Lung (tissue), 11 donors: ENCODE measurements at regions not wholly inside any gene's neighbourhood (a gene's known extent, or its start where the extent isn't known, plus 50 kb on each side); places are given as distances from the start of the nearest gene placed in this dataset.

Source experiments
- ATAC-seq: fragments of 200-7000 bp; cut with Tn5 transposase; one replicate; pipeline ENCODE4 v1.9.1; 2020; ENCODE audit warnings: moderate number of reproducible peaks; ENCODE audit not compliant: insufficient read depth, low FRiP score
- DNase-seq, 3 donors: peaks; one replicate each; pipeline ENCODE4 v3.0.0-alpha.2; 2013 to 2017
- H3K27ac ChIP-seq, 2 donors: one replicate each; pipeline ENCODE4 v1.5.1; 2013; ENCODE audit warnings: mild to moderate bottlenecking in 2 of 2, moderate library complexity in 2 of 2, control low read depth in 1 of 2, inconsistent platforms in 1 of 2, low read depth in 1 of 2, low read length in 1 of 2
- H3K27me3 ChIP-seq, 3 donors: one replicate each; pipeline ENCODE4 v1.5.1; 2013; ENCODE audit warnings: low read length in 2 of 3; ENCODE audit not compliant: control insufficient read depth in 3 of 3, insufficient read depth in 3 of 3
- H3K36me3 ChIP-seq, 4 donors: one replicate each; pipeline ENCODE4 v1.5.1; 2013; ENCODE audit warnings: low read length in 4 of 4, mild to moderate bottlenecking in 1 of 4, moderate library complexity in 1 of 4; ENCODE audit not compliant: control insufficient read depth in 4 of 4, insufficient read depth in 4 of 4
- H3K4me1 ChIP-seq, 5 donors: one replicate each; pipeline ENCODE4 v1.5.1; 2013; ENCODE audit warnings: low read length in 5 of 5, mild to moderate bottlenecking in 2 of 5, moderate library complexity in 1 of 5; ENCODE audit not compliant: control insufficient read depth in 5 of 5, insufficient read depth in 5 of 5
- H3K4me3 ChIP-seq: one replicate; pipeline ENCODE4 v1.5.1; 2013; ENCODE audit warnings: mild to moderate bottlenecking, control low read depth, moderate library complexity
- H3K9ac ChIP-seq, 2 donors: one replicate each; pipeline ENCODE4 v1.5.1; 2013; ENCODE audit warnings: low read length in 2 of 2, control low read depth in 1 of 2; ENCODE audit not compliant: insufficient read depth in 1 of 2
- H3K9me3 ChIP-seq, 4 donors: one replicate each; pipeline ENCODE4 v1.5.1; 2013; ENCODE audit warnings: low read length in 3 of 4, mild to moderate bottlenecking in 1 of 4, moderate library complexity in 1 of 4; ENCODE audit not compliant: control insufficient read depth in 4 of 4, insufficient read depth in 3 of 4
- CTCF ChIP-seq: IDR thresholded peaks from 2 replicates; pipeline ENCODE4 v1.5.1; 2012; ENCODE audit warnings: mild to moderate bottlenecking; ENCODE audit errors: control extremely low read depth, extremely low read depth
- WGBS, 2 donors: extraction: QIAGEN DNeasy Blood & Tissue Kit; methylation state at CpG; one replicate each; pipeline ENCODE4 v1.1.7; 2013; 5-methylcytosine and 5-hydroxymethylcytosine counted together
- donor health status: control.
- donor health status: control.
- donor health status: Bipolar disorder and iron deficiency.
- donor health status: healthy.
- donor health status: DM: yes; HTN: yes; CAD: no.

- peaks cover 0 to 2% (median 0%) of the 10 kb centered on the region in 4 donors for H3K9me3 ChIP-seq
- no peak for DNase-seq
- no peak overlapping the region for H3K9ac ChIP-seq
- TF ChIP-seq CTCF: no peak
- ATAC-seq: no peak
- H3K4me3 ChIP-seq: no peak overlapping the region
- peaks cover 0 to 10% (median 0%) of the 10 kb centered on the region in 5 donors for H3K4me1 ChIP-seq
- 65 to 77% methylated on average over 11 of the region's 11 CpGs for WGBS, 2 donors
- no peaks in the 10 kb centered on the region for H3K36me3 ChIP-seq
- H3K27ac ChIP-seq: peak overlapping the region in 1 of 2 donors; percentile 89
- peaks cover 0 to 4% (median 0%) of the 10 kb centered on the region in 3 donors for H3K27me3 ChIP-seq
These were observed 278.2 kb upstream of the GATB start for GRCh38 chr4:152039023-152039481.

- Histone ChIP-seq H3K9ac (no peak overlapping the region), H3K27ac (peak overlapping the region in 1 of 2 donors; percentile 97), H3K4me1 (peaks cover 0 to 10% (median 0%) of the 10 kb centered on the region in 5 donors), H3K9me3 (peaks cover 0 to 2% (median 0%) of the 10 kb centered on the region in 4 donors), H3K36me3 (no peaks in the 10 kb centered on the region), H3K27me3 (no peaks in the 10 kb centered on the region), H3K4me3 (no peak overlapping the region)
- no peak for TF ChIP-seq CTCF
- no peak for ATAC-seq
- 79 to 84% methylated on average over 3 of the region's 3 CpGs for WGBS, 2 donors
- no peak for DNase-seq
These were observed 277.4 kb upstream of the GATB start for GRCh38 chr4:152038238-152038637.

- TF ChIP-seq CTCF: no peak
- WGBS, 2 donors: 97 to 100% methylated on average over 1 of the region's 1 CpG
- no peak overlapping the region for H3K4me3 ChIP-seq
These were observed 276.6 kb upstream of the GATB start for GRCh38 chr4:152037435-152037834.

GRCh38 chr4:152033621-152034020 lies 272.8 kb upstream of the GATB start:
- Histone ChIP-seq H3K27me3 (no peaks in the 10 kb centered on the region), H3K36me3 (no peaks in the 10 kb centered on the region), H3K9me3 (peaks cover 0 to 2% (median 0%) of the 10 kb centered on the region in 4 donors), H3K27ac (peak overlapping the region in 1 of 2 donors; percentile 89), H3K4me1 (peaks cover 0 to 10% (median 0%) of the 10 kb centered on the region in 5 donors), H3K4me3 (no peak overlapping the region), H3K9ac (no peak overlapping the region)
- 84 to 91% methylated on average over 6 of the region's 6 CpGs for WGBS, 2 donors
- no peak for DNase-seq
- ATAC-seq: no peak
- TF ChIP-seq CTCF: no peak

More at GRCh38 chr4:152037435-152037834, 276.6 kb upstream of the GATB start:
- H3K27me3 ChIP-seq: no peaks in the 10 kb centered on the region
- H3K4me1 ChIP-seq: peaks cover 0 to 10% (median 0%) of the 10 kb centered on the region in 5 donors
- DNase-seq: no peak
- H3K9ac ChIP-seq: no peak overlapping the region
- peak overlapping the region in 1 of 2 donors; percentile 97 for H3K27ac ChIP-seq
- ATAC-seq: no peak
- H3K9me3 ChIP-seq: peaks cover 0 to 2% (median 0%) of the 10 kb centered on the region in 4 donors
- no peaks in the 10 kb centered on the region for H3K36me3 ChIP-seq
